NCI-H69 (cell line): ENCODE measurements at regions not wholly inside any gene's neighbourhood (a gene's known extent, or its start where the extent isn't known, plus 50 kb on each side); places are given as distances from the start of the nearest gene placed in this dataset.

Experiments used
- DNase-seq: peaks from one replicate; lab custom pipeline; 2025; lab: John Stamatoyannopoulos, UW

DNA sequence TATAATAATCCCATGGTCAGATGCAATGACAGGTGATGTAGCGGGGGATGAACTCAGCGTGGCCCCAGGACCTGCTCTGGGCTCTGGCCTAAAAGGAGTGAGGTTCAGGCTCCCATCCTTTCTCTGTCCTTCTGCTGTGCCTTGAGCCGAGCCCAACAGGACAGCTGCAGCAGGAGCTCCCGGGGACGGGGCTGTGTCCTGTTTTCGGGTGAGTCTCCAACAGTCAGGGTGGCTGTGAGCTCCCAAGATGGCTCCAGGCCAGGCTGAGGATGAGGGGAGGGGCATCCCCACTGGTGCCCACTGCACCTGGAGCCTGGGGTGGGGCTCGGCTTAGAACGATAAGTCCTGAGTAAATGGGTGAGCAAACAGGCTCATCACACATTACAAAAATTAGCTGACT, 1385.0 kb downstream of the BRD1 start:
- no peak for DNase-seq

DNA sequence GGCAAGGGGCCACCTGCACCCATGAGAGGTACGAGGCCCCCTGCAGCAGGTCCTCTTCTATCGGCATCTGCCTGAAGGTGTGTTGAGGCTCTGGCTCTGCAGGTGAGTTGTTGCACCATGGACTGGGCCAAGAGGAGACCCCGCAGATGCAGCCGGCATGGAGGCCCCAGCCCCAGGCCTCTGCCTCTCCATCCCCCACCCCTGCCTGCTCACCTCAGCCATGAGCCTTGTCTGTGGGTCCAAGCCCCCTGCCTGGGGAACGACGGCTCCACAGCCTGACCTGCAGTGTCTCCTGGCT, 1386.2 kb downstream of the BRD1 start:
- DNase-seq: no peak

DNA sequence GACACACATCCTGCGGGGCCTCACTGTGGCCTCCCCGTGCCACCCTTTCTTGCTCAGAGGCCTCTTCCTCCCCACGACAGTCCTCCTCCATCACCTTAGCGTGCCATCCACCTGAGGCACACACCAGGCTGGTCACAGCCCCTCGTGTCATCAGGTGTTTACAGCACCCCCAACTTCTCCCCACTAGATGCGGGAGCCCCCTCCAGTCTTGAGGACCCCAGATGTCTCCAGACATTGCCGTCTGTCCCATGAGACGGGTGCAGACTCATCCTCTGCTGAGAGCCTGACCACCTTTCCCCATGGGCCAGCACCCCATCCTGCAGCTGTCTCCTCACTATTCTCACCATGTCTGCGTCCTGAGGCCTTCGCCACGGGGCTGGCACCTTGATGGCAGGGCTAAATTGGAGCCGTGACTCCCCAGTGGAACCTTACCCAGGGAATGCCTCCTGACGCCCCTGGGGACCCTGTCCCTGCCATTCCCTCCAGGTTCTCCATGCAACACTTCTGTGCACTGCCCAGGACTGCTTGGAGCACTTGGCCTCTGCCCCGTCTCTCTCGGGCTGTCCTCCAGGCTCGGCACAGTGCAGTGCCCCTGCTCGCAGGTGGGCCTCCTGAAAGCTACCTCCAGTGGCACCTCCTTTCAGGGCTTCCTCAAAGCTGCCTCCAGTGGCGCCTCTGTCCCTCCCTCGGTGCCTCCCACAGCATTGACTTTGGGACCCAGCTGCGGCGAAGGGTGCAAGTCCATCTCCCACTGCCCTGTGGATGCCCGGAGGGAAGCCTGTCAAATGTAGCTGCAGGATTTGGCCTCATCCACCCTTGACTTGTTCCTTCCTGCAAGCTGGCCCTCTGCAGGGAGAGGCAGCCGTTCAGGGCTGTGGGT, 1386.8 kb downstream of the BRD1 start:
- no peak for DNase-seq

DNA sequence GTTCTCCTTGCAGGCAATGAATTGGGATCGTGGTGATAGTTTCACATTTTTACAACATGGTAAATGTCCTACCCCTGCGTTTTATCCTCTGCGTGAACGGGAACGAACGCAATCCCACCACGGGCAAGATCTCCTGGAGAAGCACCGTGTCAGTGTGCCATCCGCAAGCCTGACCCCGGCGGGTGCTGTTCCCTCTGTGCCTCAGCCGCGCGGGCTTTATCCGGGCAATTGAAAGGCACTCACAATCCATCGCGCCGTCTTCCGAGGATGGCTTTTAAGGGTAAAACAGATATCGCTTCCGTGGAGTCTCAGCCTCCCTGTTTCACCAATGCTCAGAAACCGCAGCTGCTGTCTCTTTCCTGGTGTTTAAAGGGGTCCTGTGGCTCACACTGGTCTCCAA, 1387.5 kb downstream of the BRD1 start:
- no peak for DNase-seq

GRCh38 chr22:48439560-48440135, 1388.0 kb downstream of the BRD1 start:
- DNase-seq: no peak

DNA sequence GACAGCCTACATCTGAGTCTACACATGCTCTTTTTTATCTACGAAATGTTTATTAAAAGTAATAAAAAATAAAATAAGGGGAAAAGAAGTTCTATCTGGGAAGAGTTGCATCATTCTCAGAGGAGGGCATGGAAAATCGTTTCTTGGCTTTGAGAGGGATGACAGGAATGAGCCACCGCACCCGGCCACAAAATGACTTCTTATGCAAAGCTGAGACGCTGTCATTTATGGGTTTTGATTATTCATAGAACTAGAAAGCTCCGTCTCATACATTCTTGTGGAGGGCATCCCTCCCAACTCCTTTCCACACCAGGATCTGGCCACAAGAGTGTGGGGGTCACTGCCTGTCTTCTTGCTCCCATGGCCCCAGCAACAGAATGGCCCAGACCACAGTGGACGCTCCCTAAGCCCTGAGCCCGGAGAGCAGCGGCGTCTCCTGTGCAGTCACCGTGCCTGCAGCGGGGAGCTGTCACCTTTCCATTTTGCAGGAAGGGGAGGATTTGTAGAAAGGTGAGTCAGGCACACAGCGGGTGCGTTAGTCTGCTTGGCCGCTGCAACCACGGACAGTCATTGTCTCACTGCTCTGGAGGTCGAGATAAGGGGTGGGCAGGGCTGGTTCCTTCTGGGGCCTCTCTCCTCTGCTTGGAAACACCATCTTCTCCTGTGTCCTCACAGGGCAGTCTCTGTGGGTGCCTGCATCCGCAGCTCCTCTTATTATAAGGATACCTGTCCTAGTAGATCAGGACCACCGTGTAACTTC, 1388.7 kb downstream of the BRD1 start:
- no peak for DNase-seq

- no peak for DNase-seq
These were observed 1389.6 kb downstream of the BRD1 start for GRCh38 chr22:48438096-48438495.

GRCh38 chr22:48436201-48436931, 1391.3 kb downstream of the BRD1 start:
- no peak for DNase-seq

GRCh38 chr22:48434868-48435250, 1392.8 kb downstream of the BRD1 start:
- no peak for DNase-seq

DNA sequence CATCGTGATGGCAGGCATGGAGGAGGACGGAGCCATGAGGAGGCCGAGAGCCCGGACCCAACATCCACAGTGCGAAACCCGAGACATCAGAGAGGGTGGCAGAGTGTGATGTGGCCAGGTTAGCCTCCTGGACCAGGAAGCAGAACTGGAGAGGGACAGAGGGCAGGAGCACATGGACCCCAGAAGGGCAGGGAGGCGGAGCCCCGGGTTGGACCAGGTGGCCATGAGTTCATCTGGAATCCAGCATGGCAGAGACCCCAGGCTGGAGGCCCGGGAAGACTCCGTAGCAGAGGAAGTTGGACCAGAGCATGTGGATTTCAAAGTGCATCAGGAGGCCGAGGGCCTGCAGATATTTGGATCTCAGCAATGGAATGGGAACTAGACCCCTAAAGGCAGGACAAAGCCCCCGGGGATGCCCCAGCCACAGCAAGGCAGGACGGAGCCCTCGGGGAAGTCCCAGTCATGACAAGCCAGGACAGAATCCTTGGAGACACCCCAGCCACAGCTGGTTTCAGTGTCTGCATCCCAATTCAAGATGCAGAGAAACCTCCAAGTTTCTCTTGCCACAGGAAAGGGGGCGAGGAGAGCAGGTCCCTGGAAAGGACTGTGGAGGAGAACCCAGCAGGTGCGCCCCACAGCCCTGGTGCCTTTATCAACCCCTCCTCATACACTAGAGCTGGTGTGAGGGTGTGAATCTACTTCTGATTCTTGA, 1393.4 kb downstream of the BRD1 start:
- no peak for DNase-seq

DNA sequence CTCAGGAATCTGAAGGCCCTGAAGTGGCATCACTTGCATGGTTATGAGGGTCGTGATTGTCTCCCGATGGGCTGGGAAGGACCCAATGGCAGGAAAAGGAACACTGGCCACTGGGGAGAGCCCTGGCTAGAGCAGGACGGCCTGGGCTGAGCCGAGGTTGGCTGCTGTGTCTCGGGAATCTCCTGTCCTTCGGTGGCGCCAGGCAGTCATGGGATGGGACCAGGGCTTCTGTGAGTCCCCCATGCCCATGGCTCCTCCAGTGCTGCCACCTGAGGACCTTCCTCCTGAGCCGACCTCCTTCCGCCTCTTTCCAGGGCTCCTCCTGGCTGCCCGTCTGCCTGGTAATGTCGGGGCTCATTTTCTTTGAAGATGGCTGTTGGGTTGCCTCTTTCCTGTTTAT, 1394.0 kb downstream of the BRD1 start:
- no peak for DNase-seq

DNA sequence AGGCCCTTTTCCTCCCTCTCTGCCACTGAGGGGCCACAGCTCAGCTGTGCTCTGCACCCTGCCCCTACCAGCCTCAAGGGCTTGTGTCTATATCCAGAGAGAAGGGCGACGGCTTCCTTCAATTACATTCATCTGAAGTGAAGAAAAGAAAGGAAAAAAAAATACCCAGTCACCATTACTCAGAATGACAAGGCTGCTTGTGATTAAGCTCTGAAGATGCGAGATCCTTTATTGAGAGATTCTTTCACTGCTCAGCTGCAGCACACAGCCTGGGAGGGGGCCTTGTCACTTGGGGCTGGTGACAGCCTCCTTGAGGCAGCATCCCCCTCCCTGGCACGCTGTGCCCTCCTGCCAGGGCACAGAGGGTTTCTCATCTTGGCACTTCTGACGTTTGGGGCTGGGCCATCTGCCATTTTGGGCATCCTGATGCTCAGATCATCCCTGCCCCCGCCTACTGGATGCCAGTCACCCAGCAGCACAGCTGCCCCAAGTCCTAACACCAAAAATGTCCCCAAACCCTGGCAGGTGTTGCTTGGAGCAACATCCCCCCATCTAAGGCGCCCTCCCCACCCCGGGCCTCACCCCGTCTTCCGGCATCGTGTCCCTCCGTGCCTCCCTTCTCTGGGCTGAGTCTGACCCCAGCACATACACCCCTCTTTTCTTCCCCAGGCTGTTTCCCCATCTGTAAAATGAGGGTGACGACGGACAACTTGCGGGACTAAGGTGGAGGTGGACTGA, 1394.7 kb downstream of the BRD1 start:
- no peak for DNase-seq

- no peak for DNase-seq
These were observed 1395.9 kb downstream of the BRD1 start for GRCh38 chr22:48431536-48432315.

DNA sequence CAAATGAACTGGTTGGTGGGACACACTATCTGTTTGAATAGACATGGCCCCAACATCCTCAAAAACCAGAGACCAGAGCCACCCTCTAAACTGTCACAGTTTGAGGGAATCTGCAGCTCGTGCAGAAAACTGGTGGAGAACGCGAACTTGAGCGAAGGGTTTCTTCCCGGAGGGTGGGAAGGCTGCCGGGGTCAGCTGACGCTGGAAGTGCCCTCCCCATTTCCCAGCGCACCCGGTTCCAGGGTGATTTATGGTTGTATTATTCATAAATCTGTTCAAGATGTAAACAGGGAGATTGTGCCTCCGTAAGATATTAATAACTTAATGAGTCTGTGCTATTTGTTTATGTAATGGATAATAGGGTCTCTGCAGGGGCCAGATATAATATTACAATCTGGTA, 1396.7 kb downstream of the BRD1 start:
- peak; percentile 18 for DNase-seq

GRCh38 chr22:48429446-48430020, 1398.1 kb downstream of the BRD1 start:
- DNase-seq: no peak

- DNase-seq: no peak
These were observed 1398.9 kb downstream of the BRD1 start for GRCh38 chr22:48428631-48429371.

DNA sequence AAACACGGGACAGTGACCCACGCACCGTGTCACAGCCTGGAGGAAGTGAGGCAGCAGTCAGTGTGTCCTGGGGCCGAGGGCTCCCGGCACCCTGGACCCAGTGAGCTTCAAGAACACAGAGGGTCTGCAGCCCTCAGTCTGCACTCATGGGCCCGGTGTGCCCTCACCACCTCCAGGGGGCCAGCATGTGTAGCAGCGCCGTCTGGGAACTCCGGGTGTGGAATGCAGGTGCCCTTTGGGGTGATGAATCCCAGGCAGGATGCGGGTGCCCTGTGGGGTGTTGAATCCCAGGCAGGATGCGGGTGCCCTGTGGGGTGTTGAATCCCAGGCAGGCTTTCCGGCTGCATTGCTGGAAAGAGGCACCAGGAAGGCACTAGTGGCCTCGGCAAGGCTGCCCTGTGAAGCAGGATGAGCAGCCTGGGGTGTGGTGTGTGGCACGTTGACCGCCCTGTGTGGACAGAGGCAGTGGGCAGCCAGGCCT, 1399.9 kb downstream of the BRD1 start:
- DNase-seq: no peak

- no peak for DNase-seq
These were observed 1401.0 kb downstream of the BRD1 start for GRCh38 chr22:48426466-48427380.
